Ramos (cell line): ENCODE measurements at regions not wholly inside any gene's neighbourhood (a gene's known extent, or its start where the extent isn't known, plus 50 kb on each side); places are given as distances from the start of the nearest gene placed in this dataset.

Experiments used
- in situ Hi-C: fragments of 300-500 bp; cut with MboI; formaldehyde crosslinking; loops from one replicate; pipeline ENCODE4 v1.14.3; 2022; ENCODE audit warnings: low sequenced_read_pairs; ENCODE audit not compliant: unreplicated experiment

- in situ Hi-C loops, result no loop called here
Observed at GRCh38 chr6:1126036-1126435, 185.9 kb upstream of the FOXQ1 start.

GRCh38 chr6:1125297-1125696 lies 186.6 kb upstream of the FOXQ1 start:
- in situ Hi-C loops, result no loop called here

- in situ Hi-C loops, result no loop called here
Observed at GRCh38 chr6:1124885-1125284, 187.0 kb upstream of the FOXQ1 start.

- in situ Hi-C loops, result no loop called here
Observed at GRCh38 chr6:1123386-1124375, 188.2 kb upstream of the FOXQ1 start.

GRCh38 chr6:1122083-1122482 lies 189.8 kb upstream of the FOXQ1 start:
- in situ Hi-C loops, result no loop called here

GRCh38 chr6:1118287-1118647 lies 193.6 kb upstream of the FOXQ1 start:
- in situ Hi-C loops, result no loop called here

- in situ Hi-C loops, result no loop called here
Observed at GRCh38 chr6:1117530-1118286, 194.2 kb upstream of the FOXQ1 start.

GRCh38 chr6:1116149-1116548 lies 195.7 kb upstream of the FOXQ1 start:
- in situ Hi-C loops, result no loop called here

GRCh38 chr6:1113916-1114540 lies 197.9 kb upstream of the FOXQ1 start:
- in situ Hi-C loops, result no loop called here

- in situ Hi-C loops, result no loop called here
Observed at GRCh38 chr6:1111361-1111760, 200.5 kb upstream of the FOXQ1 start.

GRCh38 chr6:1110941-1111349 lies 201.0 kb upstream of the FOXQ1 start:
- in situ Hi-C loops, result no loop called here

- in situ Hi-C loops, result no loop called here
Observed at GRCh38 chr6:1110164-1110563, 201.7 kb upstream of the FOXQ1 start.

GRCh38 chr6:1109134-1109533 lies 202.8 kb upstream of the FOXQ1 start:
- in situ Hi-C loops, result no loop called here

- in situ Hi-C loops, result no loop called here
Observed at GRCh38 chr6:1108198-1108597, 203.7 kb upstream of the FOXQ1 start.

- in situ Hi-C loops, result no loop called here
Observed at GRCh38 chr6:1107578-1107977, 204.3 kb upstream of the FOXQ1 start.

- in situ Hi-C loops, result no loop called here
Observed at GRCh38 chr6:1105833-1106400, 206.0 kb upstream of the FOXQ1 start.

- in situ Hi-C loops, result no loop called here
Observed at GRCh38 chr6:1104988-1105670, 206.8 kb upstream of the FOXQ1 start.

GRCh38 chr6:1103945-1104623 lies 207.8 kb upstream of the FOXQ1 start:
- in situ Hi-C loops, result no loop called here

- in situ Hi-C loops, result no loop called here
Observed at GRCh38 chr6:1103021-1103420, 208.9 kb upstream of the FOXQ1 start.
